Mesenchymal stem cell (in vitro differentiated cells and primary cell): ENCODE measurements at regions not wholly inside any gene's neighbourhood (a gene's known extent, or its start where the extent isn't known, plus 50 kb on each side); places are given as distances from the start of the nearest gene placed in this dataset.
A peak's percentile ranks its signal among the peaks of the same experiment; 100 is the strongest.

Experiments
- DNase-seq: peaks from one replicate; pipeline ENCODE4 v3.0.0-alpha.2; 2013
- H2AFZ ChIP-seq: one replicate; pipeline ENCODE4 v1.6.1; 2013; ENCODE audit warnings: low read depth, mild to moderate bottlenecking, control low read depth, inconsistent platforms, low read length, moderate library complexity
- H2AK5ac ChIP-seq: 2 replicates; pipeline ENCODE4 v1.6.1; 2013; ENCODE audit warnings: low read length, moderate library complexity, mild to moderate bottlenecking, inconsistent platforms; ENCODE audit not compliant: severe bottlenecking
- H2BK120ac ChIP-seq: one replicate; pipeline ENCODE4 v1.6.1; 2013; ENCODE audit warnings: low read depth, mild to moderate bottlenecking, inconsistent platforms, low read length, moderate library complexity
- H2BK12ac ChIP-seq, 2 experiments: one replicate each; pipeline ENCODE4 v1.6.1; 2013; ENCODE audit warnings: inconsistent platforms in 2 of 2, low read length in 2 of 2, mild to moderate bottlenecking in 2 of 2, moderate library complexity in 2 of 2, control low read depth in 1 of 2
- H2BK15ac ChIP-seq: one replicate; pipeline ENCODE4 v1.6.1; 2013; ENCODE audit warnings: mild to moderate bottlenecking, low read depth, inconsistent platforms; ENCODE audit not compliant: poor library complexity, severe bottlenecking
- H2BK5ac ChIP-seq: 2 replicates; pipeline ENCODE4 v1.6.1; 2013; ENCODE audit warnings: low read depth, mild to moderate bottlenecking, low read length, control low read depth, inconsistent platforms; ENCODE audit not compliant: poor library complexity, severe bottlenecking
- H3K14ac ChIP-seq, 2 experiments: one replicate each; pipeline ENCODE4 v1.6.1; 2013; ENCODE audit warnings: inconsistent platforms in 2 of 2, low read length in 2 of 2, control low read depth in 1 of 2, mild to moderate bottlenecking in 1 of 2, moderate library complexity in 1 of 2
- H3K18ac ChIP-seq, 2 experiments: one replicate each; pipeline ENCODE4 v1.6.1; 2013; ENCODE audit warnings: inconsistent platforms in 2 of 2, low read length in 2 of 2, control low read depth in 1 of 2, low read depth in 1 of 2, mild to moderate bottlenecking in 1 of 2
- H3K23ac ChIP-seq, 2 experiments: one replicate each; pipeline ENCODE4 v1.6.1; 2013; ENCODE audit warnings: inconsistent platforms in 2 of 2, low read length in 2 of 2, mild to moderate bottlenecking in 2 of 2, moderate library complexity in 2 of 2, control low read depth in 1 of 2
- H3K27ac ChIP-seq: 2 replicates; pipeline ENCODE4 v1.5.1; 2013; ENCODE audit warnings: mild to moderate bottlenecking, moderate library complexity, low read length, control low read depth, inconsistent platforms; ENCODE audit not compliant: poor library complexity, severe bottlenecking
- H3K27me3 ChIP-seq, 2 experiments: 2 replicates each; pipeline versions ENCODE4 v1.6.1 to v1.7.0; 2013; ENCODE audit warnings: low read length in 2 of 2, mild to moderate bottlenecking in 2 of 2, moderate library complexity in 2 of 2, control low read depth in 1 of 2, inconsistent platforms in 1 of 2; ENCODE audit not compliant: control insufficient read depth in 1 of 2, insufficient read depth in 1 of 2
- H3K36me3 ChIP-seq, 2 experiments: 2 replicates each; pipeline versions ENCODE4 v1.6.1 to v1.7.0; 2013; ENCODE audit warnings: low read length in 2 of 2, control low read depth in 1 of 2, inconsistent platforms in 1 of 2, low read depth in 1 of 2, mild to moderate bottlenecking in 1 of 2; ENCODE audit not compliant: insufficient read depth in 2 of 2, control insufficient read depth in 1 of 2
- H3K4ac ChIP-seq, 2 experiments: one replicate each; pipeline ENCODE4 v1.6.1; 2013; ENCODE audit warnings: inconsistent platforms in 2 of 2, low read length in 2 of 2, mild to moderate bottlenecking in 2 of 2, moderate library complexity in 2 of 2, control low read depth in 1 of 2, low read depth in 1 of 2
- H3K4me1 ChIP-seq: 2 replicates; pipeline ENCODE4 v1.6.1; 2013; ENCODE audit warnings: low read depth, low read length, control low read depth; ENCODE audit not compliant: control insufficient read depth, insufficient read depth
- H3K4me2 ChIP-seq: 2 replicates; pipeline ENCODE4 v1.6.1; 2013; ENCODE audit warnings: low read length, mild to moderate bottlenecking, inconsistent platforms; ENCODE audit not compliant: poor library complexity, severe bottlenecking
- H3K4me3 ChIP-seq, 2 experiments: 2 replicates each; pipeline versions ENCODE4 v1.5.1 to v1.7.0; 2013; ENCODE audit warnings: low read length in 2 of 2, mild to moderate bottlenecking in 2 of 2, control low read depth in 1 of 2, low read depth in 1 of 2; ENCODE audit not compliant: insufficient read depth in 1 of 2
- H3K79me1 ChIP-seq: replicated peaks from 2 replicates; pipeline ENCODE4 v1.6.1; 2013; ENCODE audit warnings: mild to moderate bottlenecking, control low read depth, low read length, inconsistent platforms; ENCODE audit not compliant: poor library complexity, severe bottlenecking
- H3K9ac ChIP-seq: 2 replicates; pipeline ENCODE4 v1.7.0; 2013; ENCODE audit warnings: mild to moderate bottlenecking, low read length, moderate library complexity
- H3K9me3 ChIP-seq: 2 replicates; pipeline ENCODE4 v1.7.0; 2013; ENCODE audit warnings: mild to moderate bottlenecking, low read length; ENCODE audit not compliant: control insufficient read depth
- H4K8ac ChIP-seq: one replicate; pipeline ENCODE4 v1.6.1; 2013; ENCODE audit warnings: inconsistent platforms, mild to moderate bottlenecking, low read length, moderate library complexity
- H4K91ac ChIP-seq: one replicate; pipeline ENCODE4 v1.6.1; 2013; ENCODE audit warnings: mild to moderate bottlenecking, low read length, inconsistent platforms
- WGBS: methylation state at CpG from one replicate; pipeline ENCODE4 v1.1.7; 2013; ENCODE audit warnings: mixed read lengths; 5-methylcytosine and 5-hydroxymethylcytosine counted together

- Histone ChIP-seq H4K91ac (no peak overlapping the region), H2BK12ac (no peak overlapping the region), H2BK120ac (no peak overlapping the region), H3K79me1 (no peaks in the 10 kb centered on the region), H3K36me3 (no peaks in the 10 kb centered on the region), H3K4ac (no peak overlapping the region), H3K4me3 (no peak overlapping the region), H2AFZ (no peak overlapping the region), H3K4me2 (no peak overlapping the region), H3K27me3 (peaks cover 0 to 3% of the 10 kb centered on the region in 2 experiments), H4K8ac (no peak overlapping the region), H3K23ac (no peak overlapping the region), H3K27ac (no peak overlapping the region), H3K4me1 (no peaks in the 10 kb centered on the region), H2BK15ac (no peak overlapping the region), H2AK5ac (no peak overlapping the region), H3K18ac (no peak overlapping the region), H3K9ac (no peak overlapping the region), H2BK5ac (no peak overlapping the region), H3K9me3 (no peaks in the 10 kb centered on the region), H3K14ac (no peak overlapping the region)
- WGBS = 96% methylated on average over 4 of the region's 5 CpGs
- DNase-seq = no peak
Observed at GRCh38 chr1:185608177-185608576, 126.0 kb upstream of the HMCN1 start.

GRCh38 chr1:185603158-185603557, 131.0 kb upstream of the HMCN1 start:
- H3K4me3 ChIP-seq = no peak overlapping the region
- no peak overlapping the region for H4K91ac ChIP-seq
- H3K4ac ChIP-seq = no peak overlapping the region
- no peak overlapping the region for H3K14ac ChIP-seq
- no peaks in the 10 kb centered on the region for H3K27me3 ChIP-seq
- no peak overlapping the region for H3K27ac ChIP-seq
- no peak for DNase-seq
- H2BK5ac ChIP-seq = no peak overlapping the region
- H3K4me2 ChIP-seq = no peak overlapping the region
- H3K9me3 ChIP-seq = no peaks in the 10 kb centered on the region
- no peak overlapping the region for H3K18ac ChIP-seq
- H2AFZ ChIP-seq = no peak overlapping the region
- H3K36me3 ChIP-seq = no peaks in the 10 kb centered on the region
- no peak overlapping the region for H3K9ac ChIP-seq
- H3K23ac ChIP-seq = no peak overlapping the region
- H2BK120ac ChIP-seq = no peak overlapping the region
- no peak overlapping the region for H2BK12ac ChIP-seq
- H4K8ac ChIP-seq = no peak overlapping the region
- no peaks in the 10 kb centered on the region for H3K79me1 ChIP-seq
- no peak overlapping the region for H2BK15ac ChIP-seq
- H2AK5ac ChIP-seq = no peak overlapping the region
- 93% methylated on average over 4 of the region's 4 CpGs for WGBS
- no peaks in the 10 kb centered on the region for H3K4me1 ChIP-seq

- 100% methylated on average over 1 of the region's 1 CpG for WGBS
- no peaks in the 10 kb centered on the region for H3K36me3 ChIP-seq
- no peaks in the 10 kb centered on the region for H3K4me1 ChIP-seq
- H3K14ac ChIP-seq = no peak overlapping the region
- no peak overlapping the region for H3K18ac ChIP-seq
- H3K9ac ChIP-seq = no peak overlapping the region
- no peak overlapping the region for H4K91ac ChIP-seq
- no peaks in the 10 kb centered on the region for H3K9me3 ChIP-seq
- H3K4me3 ChIP-seq = no peak overlapping the region
- H2AFZ ChIP-seq = no peak overlapping the region
- H3K23ac ChIP-seq = no peak overlapping the region
- no peak overlapping the region for H3K27ac ChIP-seq
- H2BK15ac ChIP-seq = no peak overlapping the region
- H3K27me3 ChIP-seq = no peaks in the 10 kb centered on the region
- no peak overlapping the region for H2BK120ac ChIP-seq
- H2BK12ac ChIP-seq = no peak overlapping the region
- no peaks in the 10 kb centered on the region for H3K79me1 ChIP-seq
- peak overlapping the region; percentile 3 for H2AK5ac ChIP-seq
- no peak overlapping the region for H3K4me2 ChIP-seq
- H3K4ac ChIP-seq = no peak overlapping the region
- H2BK5ac ChIP-seq = no peak overlapping the region
- no peak for DNase-seq
- H4K8ac ChIP-seq = no peak overlapping the region
Observed at GRCh38 chr1:185601189-185601588, 133.0 kb upstream of the HMCN1 start.

DNA sequence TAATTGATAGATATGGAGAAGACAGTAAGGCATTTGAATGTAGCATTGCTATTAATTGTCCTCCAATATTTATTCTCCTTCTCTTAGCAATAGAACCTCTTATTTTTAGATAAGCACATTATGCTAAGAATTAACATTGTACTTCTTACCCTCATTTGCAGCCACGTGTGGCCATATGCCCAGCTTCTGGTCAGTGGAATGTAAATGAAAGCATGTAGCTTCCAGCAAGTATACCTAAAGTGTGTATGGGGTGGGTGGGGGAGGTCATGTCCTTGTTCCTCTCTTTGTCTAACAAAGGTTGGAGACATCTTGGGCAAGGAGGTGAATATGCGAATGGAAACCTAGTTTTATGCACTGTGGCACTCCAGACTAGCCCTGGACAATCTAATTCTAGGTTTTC, 133.6 kb upstream of the HMCN1 start:
- H4K8ac ChIP-seq = no peak overlapping the region
- no peaks in the 10 kb centered on the region for H3K9me3 ChIP-seq
- no peak for DNase-seq
- H2BK15ac ChIP-seq = no peak overlapping the region
- no peak overlapping the region for H2BK120ac ChIP-seq
- H3K18ac ChIP-seq = no peak overlapping the region
- no peak overlapping the region for H3K14ac ChIP-seq
- H3K9ac ChIP-seq = no peak overlapping the region
- no peak overlapping the region for H2AK5ac ChIP-seq
- H3K27ac ChIP-seq = no peak overlapping the region
- no peak overlapping the region for H2AFZ ChIP-seq
- H3K4me1 ChIP-seq = no peaks in the 10 kb centered on the region
- no peak overlapping the region for H3K4me3 ChIP-seq
- no peak overlapping the region for H3K4me2 ChIP-seq
- H3K36me3 ChIP-seq = no peaks in the 10 kb centered on the region
- no peaks in the 10 kb centered on the region for H3K79me1 ChIP-seq
- no peak overlapping the region for H4K91ac ChIP-seq
- no peak overlapping the region for H3K4ac ChIP-seq
- no peak overlapping the region for H3K23ac ChIP-seq
- no peak overlapping the region for H2BK12ac ChIP-seq
- no peak overlapping the region for H2BK5ac ChIP-seq
- WGBS = 75% methylated on average over 2 of the region's 2 CpGs
- no peaks in the 10 kb centered on the region for H3K27me3 ChIP-seq
